GM12878 (cell line): ENCODE measurements at regions not wholly inside any gene's neighbourhood (a gene's known extent, or its start where the extent isn't known, plus 50 kb on each side); places are given as distances from the start of the nearest gene placed in this dataset.

Experiments used
- ATAC-seq: fragments of 200-7000 bp; cut with Tn5 transposase; 3 replicates; pipeline ENCODE4 v1.9.1; 2020; ENCODE audit warnings: mild to moderate bottlenecking, moderate library complexity
- BruUV-seq: library from RNA; stranded (reverse); fragments of 400-500 nt; replicated peaks from 2 replicates; lab custom pipeline; 2021; lab: Mats Ljungman, UMichigan
- CTCF ChIA-PET: fragments of 300-600 bp; sonication (Branson Sonifier 250); formaldehyde crosslinking; extraction: SDS; loops from one replicate; lab custom pipeline; 2021; ENCODE audit warnings: inconsistent platforms; lab: Yijun Ruan, JAX
- POLR2A ChIA-PET: fragments of 350-600 bp; formaldehyde crosslinking; extraction: SDS; loops from one replicate; lab custom pipeline; 2021; ENCODE audit warnings: inconsistent platforms; lab: Charles Lee
- RAD21 ChIA-PET: fragments of 300-600 bp; sonication (Branson Sonifier 250); formaldehyde crosslinking; loops from one replicate; lab custom pipeline; 2023; ENCODE audit warnings: antibody characterized with exemption; ENCODE audit not compliant: unreplicated experiment; lab: Charles Lee
- SMC1A ChIA-PET: fragments of 300-600 bp; sonication (Branson Sonifier 250); formaldehyde crosslinking; loops from one replicate; lab custom pipeline; 2023; ENCODE audit not compliant: unreplicated experiment, uncharacterized antibody; lab: Charles Lee
- DNase-seq: peaks from one replicate; pipeline ENCODE4 v3.0.0-alpha.2; 2011; ENCODE audit warnings: low read depth, low spot score
- FAIRE-seq: peaks from 3 replicates; lab custom pipeline; 2011; peaks lifted over from hg19 to GRCh38; lab: Jason Lieb, UNC
- H2AFZ ChIP-seq: 2 replicates; pipeline ENCODE4 v1.6.0; 2011; ENCODE audit warnings: low read depth, low read length, control low read depth; ENCODE audit not compliant: control insufficient read depth
- H3K27ac ChIP-seq: 2 replicates; pipeline ENCODE4 v1.5.1; 2011; ENCODE audit warnings: control low read depth; ENCODE audit not compliant: control insufficient read depth, insufficient read depth
- H3K27me3 ChIP-seq, 2 experiments: replicated peaks in 1 of 2; 2 replicates each; pipeline versions ENCODE4 v1.6.0 to v1.6.1; 2011; ENCODE audit warnings: low read length in 1 of 2; ENCODE audit not compliant: control insufficient read depth in 2 of 2, insufficient read depth in 2 of 2
- H3K36me3 ChIP-seq, 2 experiments: 2 replicates each; pipeline ENCODE4 v1.5.1; 2011; ENCODE audit warnings: low read length in 1 of 2; ENCODE audit not compliant: control insufficient read depth in 2 of 2, insufficient read depth in 2 of 2
- H3K4me1 ChIP-seq: 2 replicates; pipeline ENCODE4 v1.6.1; 2011; ENCODE audit warnings: mild to moderate bottlenecking, low read length, moderate library complexity, mixed read lengths; ENCODE audit not compliant: control insufficient read depth, insufficient read depth
- H3K4me2 ChIP-seq: 2 replicates; pipeline ENCODE4 v1.6.0; 2011; ENCODE audit warnings: control low read depth; ENCODE audit not compliant: control insufficient read depth, insufficient read depth
- H3K4me3 ChIP-seq: fragments of 200-600 bp; sonication (generic); 2 replicates; pipeline ENCODE4 v1.5.1; 2016
- H3K79me2 ChIP-seq: 2 replicates; pipeline ENCODE4 v1.6.0; 2011; ENCODE audit warnings: low read length; ENCODE audit not compliant: control insufficient read depth, insufficient read depth
- H3K9ac ChIP-seq: 2 replicates; pipeline ENCODE4 v1.8.0; 2011; ENCODE audit warnings: low read length, control low read depth, mixed read lengths; ENCODE audit not compliant: control insufficient read depth, insufficient read depth
- H3K9me3 ChIP-seq: replicated peaks from 3 replicates; pipeline ENCODE4 v1.5.1; 2011; ENCODE audit warnings: mild to moderate bottlenecking, low read length; ENCODE audit not compliant: control insufficient read depth, insufficient read depth
- H4K20me1 ChIP-seq: 2 replicates; pipeline ENCODE4 v1.6.0; 2011; ENCODE audit not compliant: control insufficient read depth, insufficient read depth
- BHLHE40 ChIP-seq, 2 experiments: fragments of 450-650 bp in 1 of 2; IDR thresholded peaks; 2 replicates each; pipeline ENCODE4 v1.6.1; 2011 to 2017; ENCODE audit warnings: low read depth in 2 of 2, borderline replicate concordance in 1 of 2, improper control_type of control experiment in 1 of 2, low read length in 1 of 2, mild to moderate bottlenecking in 1 of 2
- HDAC6 ChIP-seq: fragments of 200-600 bp; sonication (generic); IDR thresholded peaks from one replicate; pipeline ENCODE4 v1.8.0; 2017; ENCODE audit warnings: antibody characterized with exemption; ENCODE audit not compliant: unreplicated experiment
- MTA2 ChIP-seq: fragments of 450-650 bp; IDR thresholded peaks from 2 replicates; pipeline ENCODE4 v1.6.1; 2016; ENCODE audit warnings: low read depth, mild to moderate bottlenecking, moderate library complexity
- NR2C2 ChIP-seq: IDR thresholded peaks from 2 replicates; pipeline ENCODE4 v1.6.1; 2011; ENCODE audit warnings: borderline replicate concordance, low read depth; ENCODE audit not compliant: control insufficient read depth, insufficient read length
- PML ChIP-seq: IDR thresholded peaks from 2 replicates; pipeline ENCODE4 v1.6.1; 2012; ENCODE audit warnings: low read length, inconsistent platforms
- RFX5 ChIP-seq: IDR thresholded peaks from 2 replicates; pipeline ENCODE4 v1.6.1; 2011; ENCODE audit warnings: low read depth, low read length, improper control_type of control experiment
- WGBS: methylation state at CpG from one replicate; pipeline ENCODE4 v1.1.6; 2016; ENCODE audit warnings: low lambda C conversion rate; ENCODE audit not compliant: insufficient replicate concordance, insufficient coverage; ENCODE audit errors: missing lambda C conversion rate; 5-methylcytosine and 5-hydroxymethylcytosine counted together
- in situ Hi-C: fragments of 300-500 bp; cut with MboI; formaldehyde crosslinking; loops from 9 replicates; pipeline ENCODE4 v1.14.3; 2018; ENCODE audit warnings: mixed read lengths
- intact Hi-C: fragments of 100-400 bp; cut with micrococcal nuclease; formaldehyde crosslinking; loops from one replicate; pipeline ENCODE4 v1.14.2; 2022; ENCODE audit not compliant: unreplicated experiment
- TF ChIP-seq, protein P1 (sequence below): fragments of 450-650 bp; formaldehyde crosslinking; IDR thresholded peaks from 2 replicates; pipeline ENCODE4 v1.4.0; 2022; ENCODE audit warnings: mild to moderate bottlenecking, moderate library complexity
- TF ChIP-seq, protein P2 (sequence below): fragments of 450-650 bp; formaldehyde crosslinking; IDR thresholded peaks from 2 replicates; pipeline ENCODE4 v1.5.0; 2022; ENCODE audit warnings: mild to moderate bottlenecking, missing genetic modification characterization
- TF ChIP-seq, protein P3 (sequence below): IDR thresholded peaks from 2 replicates; pipeline ENCODE4 v1.6.1; 2011; ENCODE audit warnings: mild to moderate bottlenecking, low read depth, low read length, moderate library complexity; ENCODE audit not compliant: insufficient replicate concordance

DNA sequence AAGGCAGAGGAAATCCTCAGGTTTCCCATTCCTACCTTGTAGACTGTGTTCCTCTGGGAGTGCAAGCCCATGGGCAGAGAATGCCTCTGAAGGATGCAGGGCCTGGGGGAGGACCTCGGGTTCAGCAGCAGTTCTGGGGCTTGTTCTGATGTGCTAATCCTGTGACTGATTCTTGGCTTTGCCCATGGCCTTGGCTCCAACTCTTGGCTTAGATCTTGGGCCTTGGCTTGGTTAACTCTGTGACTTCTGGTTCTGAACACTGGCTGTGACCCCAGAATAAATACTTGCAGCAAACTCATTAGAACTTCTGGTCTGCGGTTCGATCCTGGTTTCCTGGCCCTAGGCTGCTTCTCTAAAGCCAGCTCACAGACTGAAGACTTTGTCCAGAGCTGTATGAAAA, 366.9 kb upstream of the ZEB2 start:
- no peaks in the 10 kb centered on the region for H3K36me3 ChIP-seq
- 56% methylated on average over 3 of the region's 3 CpGs for WGBS
- no peak overlapping the region for H3K27ac ChIP-seq
- no TSS peak for BruUV-seq
- H3K4me1 ChIP-seq, result no peaks in the 10 kb centered on the region
- no peak overlapping the region for H2AFZ ChIP-seq
- TF ChIP-seq, protein P1, sequence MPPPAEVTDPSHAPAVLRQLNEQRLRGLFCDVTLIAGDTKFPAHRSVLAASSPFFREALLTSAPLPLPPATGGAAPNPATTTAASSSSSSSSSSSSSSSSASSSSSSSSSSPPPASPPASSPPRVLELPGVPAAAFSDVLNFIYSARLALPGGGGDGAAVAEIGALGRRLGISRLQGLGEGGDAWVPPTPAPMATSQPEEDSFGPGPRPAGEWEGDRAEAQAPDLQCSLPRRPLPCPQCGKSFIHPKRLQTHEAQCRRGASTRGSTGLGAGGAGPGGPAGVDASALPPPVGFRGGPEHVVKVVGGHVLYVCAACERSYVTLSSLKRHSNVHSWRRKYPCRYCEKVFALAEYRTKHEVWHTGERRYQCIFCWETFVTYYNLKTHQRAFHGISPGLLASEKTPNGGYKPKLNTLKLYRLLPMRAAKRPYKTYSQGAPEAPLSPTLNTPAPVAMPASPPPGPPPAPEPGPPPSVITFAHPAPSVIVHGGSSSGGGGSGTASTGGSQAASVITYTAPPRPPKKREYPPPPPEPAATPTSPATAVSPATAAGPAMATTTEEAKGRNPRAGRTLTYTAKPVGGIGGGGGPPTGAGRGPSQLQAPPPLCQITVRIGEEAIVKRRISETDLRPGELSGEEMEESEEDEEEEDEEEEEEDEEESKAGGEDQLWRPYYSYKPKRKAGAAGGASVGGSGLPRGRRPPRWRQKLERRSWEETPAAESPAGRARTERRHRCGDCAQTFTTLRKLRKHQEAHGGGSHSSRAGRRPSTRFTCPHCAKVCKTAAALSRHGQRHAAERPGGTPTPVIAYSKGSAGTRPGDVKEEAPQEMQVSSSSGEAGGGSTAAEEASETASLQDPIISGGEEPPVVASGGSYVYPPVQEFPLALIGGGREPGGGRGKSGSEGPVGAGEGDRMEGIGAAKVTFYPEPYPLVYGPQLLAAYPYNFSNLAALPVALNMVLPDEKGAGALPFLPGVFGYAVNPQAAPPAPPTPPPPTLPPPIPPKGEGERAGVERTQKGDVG, result no peak
- no peak for TF ChIP-seq RFX5
- FAIRE-seq (no peak), DNase-seq (no peak), ATAC-seq (no peak)
- intact Hi-C loops, result no loop called here
- H3K79me2 ChIP-seq, result no peaks in the 10 kb centered on the region
- no peaks in the 10 kb centered on the region for H4K20me1 ChIP-seq
- CTCF ChIA-PET, result interaction anchor here (0.6 to 0.9 kb wide), 2 partner anchors 13 to 544 kb away, joined by 3 read pairs; no protein-coding TSS in a partner anchor
- H3K9me3 ChIP-seq, result no peaks in the 10 kb centered on the region
- POLR2A ChIA-PET, result no interaction called here
- no peak overlapping the region for H3K4me3 ChIP-seq
- no peak overlapping the region for H3K9ac ChIP-seq
- H3K4me2 ChIP-seq, result no peak overlapping the region
- no peaks in the 10 kb centered on the region for H3K27me3 ChIP-seq
- in situ Hi-C loops, result no loop called here
- RAD21 ChIA-PET, result no interaction called here
- SMC1A ChIA-PET, result interaction anchor here (0.9 kb wide), 1 partner anchor 42 kb away, joined by 4 read pairs; no protein-coding TSS in a partner anchor

DNA sequence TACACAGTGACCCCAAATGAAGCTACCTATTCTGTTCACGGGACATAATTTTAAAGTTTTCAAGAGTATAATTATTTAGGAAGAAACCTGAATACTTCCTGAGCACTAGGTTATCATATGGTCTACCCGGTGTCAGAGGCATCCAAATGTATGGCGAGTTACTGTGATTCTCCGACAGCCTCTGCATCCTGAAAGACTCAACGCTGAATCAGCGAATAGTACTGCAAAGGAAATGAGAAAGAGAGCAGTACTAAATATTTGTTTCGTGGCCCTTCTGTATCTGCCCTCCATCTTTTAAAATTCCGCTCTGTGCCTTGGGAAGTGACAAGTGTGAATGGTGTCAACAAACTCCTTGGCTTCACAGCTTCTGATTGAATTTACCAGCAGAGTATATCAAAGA, 358.0 kb upstream of the ZEB2 start:
- CTCF ChIA-PET, result no interaction called here
- H3K9ac ChIP-seq, result no peak overlapping the region
- intact Hi-C loops (no loop called here), in situ Hi-C loops (no loop called here)
- H3K79me2 ChIP-seq, result no peaks in the 10 kb centered on the region
- no peaks in the 10 kb centered on the region for H4K20me1 ChIP-seq
- BruUV-seq, result no TSS peak
- H3K36me3 ChIP-seq, result no peaks in the 10 kb centered on the region
- SMC1A ChIA-PET, result no interaction called here
- H3K4me2 ChIP-seq, result no peak overlapping the region
- POLR2A ChIA-PET, result no interaction called here
- H3K4me1 ChIP-seq, result no peaks in the 10 kb centered on the region
- no peak for FAIRE-seq
- ATAC-seq, result no peak
- no peak overlapping the region for H3K4me3 ChIP-seq
- no peaks in the 10 kb centered on the region for H3K9me3 ChIP-seq
- no peak overlapping the region for H3K27ac ChIP-seq
- DNase-seq, result no peak
- RAD21 ChIA-PET, result no interaction called here
- 36% methylated on average over 8 of the region's 8 CpGs for WGBS
- H2AFZ ChIP-seq, result no peak overlapping the region
- no peaks in the 10 kb centered on the region for H3K27me3 ChIP-seq
- TF ChIP-seq BHLHE40 (IDR thresholded peaks at IDR 0.05; ENCODE audit: borderline replicate concordance in 1 of 2, low read depth in 2 of 2, low read length in 1 of 2) (no peak), PML (no peak), NR2C2 (no peak), HDAC6 (no peak), MTA2 (no peak)
- TF ChIP-seq, protein P2, sequence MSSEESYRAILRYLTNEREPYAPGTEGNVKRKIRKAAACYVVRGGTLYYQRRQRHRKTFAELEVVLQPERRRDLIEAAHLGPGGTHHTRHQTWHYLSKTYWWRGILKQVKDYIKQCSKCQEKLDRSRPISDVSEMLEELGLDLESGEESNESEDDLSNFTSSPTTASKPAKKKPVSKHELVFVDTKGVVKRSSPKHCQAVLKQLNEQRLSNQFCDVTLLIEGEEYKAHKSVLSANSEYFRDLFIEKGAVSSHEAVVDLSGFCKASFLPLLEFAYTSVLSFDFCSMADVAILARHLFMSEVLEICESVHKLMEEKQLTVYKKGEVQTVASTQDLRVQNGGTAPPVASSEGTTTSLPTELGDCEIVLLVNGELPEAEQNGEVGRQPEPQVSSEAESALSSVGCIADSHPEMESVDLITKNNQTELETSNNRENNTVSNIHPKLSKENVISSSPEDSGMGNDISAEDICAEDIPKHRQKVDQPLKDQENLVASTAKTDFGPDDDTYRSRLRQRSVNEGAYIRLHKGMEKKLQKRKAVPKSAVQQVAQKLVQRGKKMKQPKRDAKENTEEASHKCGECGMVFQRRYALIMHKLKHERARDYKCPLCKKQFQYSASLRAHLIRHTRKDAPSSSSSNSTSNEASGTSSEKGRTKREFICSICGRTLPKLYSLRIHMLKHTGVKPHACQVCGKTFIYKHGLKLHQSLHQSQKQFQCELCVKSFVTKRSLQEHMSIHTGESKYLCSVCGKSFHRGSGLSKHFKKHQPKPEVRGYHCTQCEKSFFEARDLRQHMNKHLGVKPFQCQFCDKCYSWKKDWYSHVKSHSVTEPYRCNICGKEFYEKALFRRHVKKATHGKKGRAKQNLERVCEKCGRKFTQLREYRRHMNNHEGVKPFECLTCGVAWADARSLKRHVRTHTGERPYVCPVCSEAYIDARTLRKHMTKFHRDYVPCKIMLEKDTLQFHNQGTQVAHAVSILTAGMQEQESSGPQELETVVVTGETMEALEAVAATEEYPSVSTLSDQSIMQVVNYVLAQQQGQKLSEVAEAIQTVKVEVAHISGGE, result no peak
- TF ChIP-seq, protein P3, sequence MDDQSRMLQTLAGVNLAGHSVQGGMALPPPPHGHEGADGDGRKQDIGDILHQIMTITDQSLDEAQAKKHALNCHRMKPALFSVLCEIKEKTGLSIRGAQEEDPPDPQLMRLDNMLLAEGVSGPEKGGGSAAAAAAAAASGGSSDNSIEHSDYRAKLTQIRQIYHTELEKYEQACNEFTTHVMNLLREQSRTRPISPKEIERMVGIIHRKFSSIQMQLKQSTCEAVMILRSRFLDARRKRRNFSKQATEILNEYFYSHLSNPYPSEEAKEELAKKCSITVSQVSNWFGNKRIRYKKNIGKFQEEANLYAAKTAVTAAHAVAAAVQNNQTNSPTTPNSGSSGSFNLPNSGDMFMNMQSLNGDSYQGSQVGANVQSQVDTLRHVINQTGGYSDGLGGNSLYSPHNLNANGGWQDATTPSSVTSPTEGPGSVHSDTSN, result no peak
